ENCODE measurements at regions not wholly inside any gene's neighbourhood (a gene's known extent, or its start where the extent isn't known, plus 50 kb on each side); places are given as distances from the start of the nearest gene placed in this dataset.

DNA sequence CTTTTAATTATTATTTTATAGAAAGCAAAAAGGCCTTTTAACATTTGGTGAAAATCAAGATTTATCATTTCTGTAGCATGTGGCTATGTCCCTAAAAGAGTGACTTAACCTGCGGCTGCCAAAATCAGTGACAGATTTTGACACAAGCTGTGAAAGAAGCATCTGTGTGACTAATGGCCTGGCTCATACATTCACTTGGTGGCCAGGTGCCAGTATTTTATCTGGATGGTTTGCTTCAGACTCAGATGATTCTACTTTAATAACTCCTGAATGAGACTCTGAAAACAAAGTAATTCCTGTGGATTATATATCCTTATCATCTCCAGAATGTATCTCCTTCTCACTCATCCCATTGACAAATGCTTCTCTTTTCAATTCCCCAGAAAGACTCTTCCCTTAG lies 103.0 kb downstream of the FSCB start:
- TF ChIP-seq, protein P1, sequence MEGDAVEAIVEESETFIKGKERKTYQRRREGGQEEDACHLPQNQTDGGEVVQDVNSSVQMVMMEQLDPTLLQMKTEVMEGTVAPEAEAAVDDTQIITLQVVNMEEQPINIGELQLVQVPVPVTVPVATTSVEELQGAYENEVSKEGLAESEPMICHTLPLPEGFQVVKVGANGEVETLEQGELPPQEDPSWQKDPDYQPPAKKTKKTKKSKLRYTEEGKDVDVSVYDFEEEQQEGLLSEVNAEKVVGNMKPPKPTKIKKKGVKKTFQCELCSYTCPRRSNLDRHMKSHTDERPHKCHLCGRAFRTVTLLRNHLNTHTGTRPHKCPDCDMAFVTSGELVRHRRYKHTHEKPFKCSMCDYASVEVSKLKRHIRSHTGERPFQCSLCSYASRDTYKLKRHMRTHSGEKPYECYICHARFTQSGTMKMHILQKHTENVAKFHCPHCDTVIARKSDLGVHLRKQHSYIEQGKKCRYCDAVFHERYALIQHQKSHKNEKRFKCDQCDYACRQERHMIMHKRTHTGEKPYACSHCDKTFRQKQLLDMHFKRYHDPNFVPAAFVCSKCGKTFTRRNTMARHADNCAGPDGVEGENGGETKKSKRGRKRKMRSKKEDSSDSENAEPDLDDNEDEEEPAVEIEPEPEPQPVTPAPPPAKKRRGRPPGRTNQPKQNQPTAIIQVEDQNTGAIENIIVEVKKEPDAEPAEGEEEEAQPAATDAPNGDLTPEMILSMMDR (IDR thresholded peaks at IDR 0.05) = no peak
- no peak for TF ChIP-seq POLR2A (IDR thresholded peaks at IDR 0.05; ENCODE audit: low read depth)
- TF ChIP-seq POLR2AphosphoS5 (IDR thresholded peaks at IDR 0.05) = no peak
- TF ChIP-seq EP300 (IDR thresholded peaks at IDR 0.05) = no peak
